ENCODE measurements at regions not wholly inside any gene's neighbourhood (a gene's known extent, or its start where the extent isn't known, plus 50 kb on each side); places are given as distances from the start of the nearest gene placed in this dataset.

DNA sequence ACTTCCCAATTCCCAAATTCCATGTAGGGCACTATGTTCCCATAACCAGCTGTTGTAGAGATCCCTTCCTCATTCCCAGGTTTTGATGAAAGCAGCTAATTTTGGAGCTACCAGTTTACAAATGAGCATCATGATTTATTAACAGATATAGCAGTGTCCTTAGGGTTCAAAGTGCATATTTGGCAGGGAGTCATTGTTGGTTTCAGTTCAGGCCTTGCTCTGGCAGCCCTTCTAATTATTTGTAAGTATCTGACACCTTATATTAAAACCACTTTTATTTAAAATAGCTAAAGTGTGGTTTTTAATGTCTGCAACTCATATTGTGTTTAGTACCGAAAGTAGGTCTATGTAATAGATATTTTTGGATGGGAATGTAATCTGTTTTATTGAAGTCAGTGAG lies 518.5 kb downstream of the TLL1 start:
- H3K27me3 Mint-ChIP-seq (ENCODE audit: low read depth), result no peaks in the 10 kb centered on the region

More for the DNA sequence above, 518.5 kb downstream of the TLL1 start:
- no peak overlapping the region for H4K91ac ChIP-seq (ENCODE audit: insufficient read length, low read depth, low read length)
- Mint-ChIP-seq H3K4me1 (peaks cover 0 to 3% of the 10 kb centered on the region in 2 experiments; a peak in 1 of 4 replicates), H3K36me3 (ENCODE audit: insufficient read depth in 1 of 3, low read depth in 3 of 3) (no peaks in the 10 kb centered on the region), H3K9me3 (no peaks in the 10 kb centered on the region), H3K27ac (no peak overlapping the region), H3K4me3 (no peak overlapping the region)
- no peaks in the 10 kb centered on the region for H3K9me3 ChIP-seq (ENCODE audit: control insufficient read depth, low read depth, low read length)
- no peak overlapping the region for H2AK5ac ChIP-seq (ENCODE audit: insufficient read length, low read length)
- H2BK120ac ChIP-seq (ENCODE audit: low read depth, low read length, poor library complexity, severe bottlenecking), result no peak overlapping the region
- H3K79me2 ChIP-seq (ENCODE audit: insufficient read depth, low read length), result no peaks in the 10 kb centered on the region
- no peaks in the 10 kb centered on the region for H3K4me1 ChIP-seq (ENCODE audit: insufficient read depth, low read length)
- WGBS (ENCODE audit: extremely low coverage, insufficient read length, low lambda C conversion rate), result no CpG with 5 or more reads among the region's 1 CpG
- H2BK20ac ChIP-seq (ENCODE audit: low read depth, low read length, poor library complexity, severe bottlenecking), result no peak overlapping the region
- no peak overlapping the region for H2BK15ac ChIP-seq (ENCODE audit: low read depth, low read length)
- no peaks in the 10 kb centered on the region for H3K27me3 ChIP-seq (ENCODE audit: insufficient read depth, low read length)
- H4K20me1 ChIP-seq (ENCODE audit: control insufficient read depth, insufficient read depth, insufficient read length), result no peaks in the 10 kb centered on the region
- no peak overlapping the region for H2BK12ac ChIP-seq (ENCODE audit: insufficient read length, low read depth, low read length)
- no peaks in the 10 kb centered on the region for H3K23me2 ChIP-seq (ENCODE audit: insufficient read length, low read depth, low read length, poor library complexity, severe bottlenecking)
- H3K4me2 ChIP-seq (ENCODE audit: insufficient read depth, insufficient read length, low read length), result no peak overlapping the region
- H3T11ph ChIP-seq (ENCODE audit: low read length), result no peak overlapping the region
- no peak overlapping the region for H4K5ac ChIP-seq (ENCODE audit: insufficient read length, low read depth, low read length)
- H3K9ac ChIP-seq (ENCODE audit: extremely low read depth, insufficient read length, low read length), result no peak overlapping the region
- no peaks in the 10 kb centered on the region for H3K79me1 ChIP-seq (ENCODE audit: insufficient read depth, low read depth, low read length, poor library complexity, severe bottlenecking)
- no peak overlapping the region for H3K18ac ChIP-seq (ENCODE audit: insufficient read length, low read depth, low read length)
- H3K4ac ChIP-seq (ENCODE audit: low read depth, low read length), result no peak overlapping the region
- no peak for TF ChIP-seq CTCF (conservative IDR thresholded peaks at IDR 0.05)
- H3K27ac ChIP-seq (ENCODE audit: insufficient read length, low read depth, low read length), result no peak overlapping the region
- no peak overlapping the region for H3K23ac ChIP-seq (ENCODE audit: insufficient read length, low read depth, low read length)
- no peak overlapping the region for H3K56ac ChIP-seq (ENCODE audit: insufficient read length, low read depth, low read length)
- no peak overlapping the region for H4K8ac ChIP-seq (replicated peaks; ENCODE audit: insufficient read length, low read depth, low read length)
- no peak for DNase-seq
- no peak overlapping the region for H2AFZ ChIP-seq (ENCODE audit: low read length)
- H3K14ac ChIP-seq (ENCODE audit: insufficient read depth, low read length), result no peak overlapping the region
- no peak overlapping the region for H2BK5ac ChIP-seq (ENCODE audit: insufficient read length, low read length)
